H9 (cell line): ENCODE measurements at regions not wholly inside any gene's neighbourhood (a gene's known extent, or its start where the extent isn't known, plus 50 kb on each side); places are given as distances from the start of the nearest gene placed in this dataset.

Source experiments
- DNase-seq: peaks from one replicate; pipeline ENCODE4 v3.0.0-alpha.2; 2017
- H2AFZ ChIP-seq: one replicate; pipeline ENCODE4 v1.6.1; 2013; ENCODE audit warnings: mild to moderate bottlenecking, low read length, control low read depth, moderate library complexity
- H2AK5ac ChIP-seq: 2 replicates; pipeline ENCODE4 v1.6.1; 2013; ENCODE audit warnings: low read length, control low read depth, mixed read lengths; ENCODE audit not compliant: insufficient read length
- H2BK120ac ChIP-seq: one replicate; pipeline ENCODE4 v1.6.1; 2013; ENCODE audit warnings: low read depth, mild to moderate bottlenecking, low read length, control low read depth, inconsistent platforms; ENCODE audit not compliant: poor library complexity, severe bottlenecking
- H2BK12ac ChIP-seq: 2 replicates; pipeline ENCODE4 v1.6.1; 2013; ENCODE audit warnings: low read length, control low read depth, mixed read lengths, low read depth; ENCODE audit not compliant: insufficient read length
- H2BK15ac ChIP-seq: 2 replicates; pipeline ENCODE4 v1.6.1; 2013; ENCODE audit warnings: low read depth, low read length, control low read depth
- H2BK20ac ChIP-seq: one replicate; pipeline ENCODE4 v1.6.1; 2013; ENCODE audit warnings: low read depth, mild to moderate bottlenecking, low read length, control low read depth, inconsistent platforms; ENCODE audit not compliant: poor library complexity, severe bottlenecking
- H2BK5ac ChIP-seq: 2 replicates; pipeline ENCODE4 v1.6.1; 2013; ENCODE audit warnings: low read length, control low read depth, mixed read lengths; ENCODE audit not compliant: insufficient read length
- H3K14ac ChIP-seq: 2 replicates; pipeline ENCODE4 v1.6.1; 2013; ENCODE audit warnings: low read length, control low read depth; ENCODE audit not compliant: insufficient read depth
- H3K18ac ChIP-seq: 2 replicates; pipeline ENCODE4 v1.6.1; 2013; ENCODE audit warnings: low read depth, mild to moderate bottlenecking, mixed read lengths, low read length, control low read depth; ENCODE audit not compliant: insufficient read length
- H3K23ac ChIP-seq: 2 replicates; pipeline ENCODE4 v1.6.1; 2013; ENCODE audit warnings: low read length, control low read depth, mixed read lengths, low read depth; ENCODE audit not compliant: insufficient read length
- H3K23me2 ChIP-seq: 2 replicates; pipeline ENCODE4 v1.6.1; 2013; ENCODE audit warnings: low read depth, mild to moderate bottlenecking, mixed read lengths, low read length, control low read depth; ENCODE audit not compliant: insufficient read length, poor library complexity, severe bottlenecking
- H3K27ac ChIP-seq: 2 replicates; pipeline ENCODE4 v1.5.1; 2013; ENCODE audit warnings: low read length, control low read depth, mixed read lengths, low read depth; ENCODE audit not compliant: insufficient read length
- H3K27me3 ChIP-seq: 2 replicates; pipeline ENCODE4 v1.6.1; 2013; ENCODE audit warnings: low read length, control low read depth, inconsistent platforms; ENCODE audit not compliant: insufficient read depth
- H3K4ac ChIP-seq: 2 replicates; pipeline ENCODE4 v1.6.1; 2013; ENCODE audit warnings: low read depth, mild to moderate bottlenecking, control low read depth, inconsistent platforms, low read length, moderate library complexity
- H3K4me1 ChIP-seq: 2 replicates; pipeline ENCODE4 v1.6.1; 2013; ENCODE audit warnings: low read length, control low read depth, inconsistent platforms; ENCODE audit not compliant: insufficient read depth
- H3K4me2 ChIP-seq: 2 replicates; pipeline ENCODE4 v1.6.1; 2013; ENCODE audit warnings: low read length, control low read depth, mixed read lengths; ENCODE audit not compliant: insufficient read length, insufficient read depth
- H3K56ac ChIP-seq: 2 replicates; pipeline ENCODE4 v1.6.1; 2013; ENCODE audit warnings: low read depth, mild to moderate bottlenecking, mixed read lengths, low read length, control low read depth; ENCODE audit not compliant: insufficient read length
- H3K79me1 ChIP-seq: 2 replicates; pipeline ENCODE4 v1.6.1; 2013; ENCODE audit warnings: low read depth, mild to moderate bottlenecking, moderate library complexity, low read length, control low read depth, inconsistent platforms; ENCODE audit not compliant: insufficient read depth, poor library complexity, severe bottlenecking
- H3K79me2 ChIP-seq: 2 replicates; pipeline ENCODE4 v1.6.1; 2013; ENCODE audit warnings: low read length, control low read depth, inconsistent platforms; ENCODE audit not compliant: insufficient read depth
- H3K9ac ChIP-seq: 2 replicates; pipeline ENCODE4 v1.6.1; 2013; ENCODE audit warnings: low read length, control low read depth, mixed read lengths; ENCODE audit not compliant: insufficient read length; ENCODE audit errors: extremely low read depth
- H3K9me3 ChIP-seq: one replicate; pipeline ENCODE4 v1.6.1; 2013; ENCODE audit warnings: low read depth, low read length, inconsistent platforms; ENCODE audit not compliant: control insufficient read depth
- H3T11ph ChIP-seq: one replicate; pipeline ENCODE4 v1.6.1; 2013; ENCODE audit warnings: mild to moderate bottlenecking, low read length, control low read depth, inconsistent platforms
- H4K20me1 ChIP-seq: one replicate; pipeline ENCODE4 v1.6.1; 2013; ENCODE audit not compliant: control insufficient read depth, insufficient read length, insufficient read depth
- H4K5ac ChIP-seq: 2 replicates; pipeline ENCODE4 v1.6.1; 2013; ENCODE audit warnings: low read depth, mild to moderate bottlenecking, mixed read lengths, low read length, control low read depth; ENCODE audit not compliant: insufficient read length
- H4K8ac ChIP-seq: replicated peaks from 2 replicates; pipeline ENCODE4 v1.6.1; 2013; ENCODE audit warnings: low read length, control low read depth, mixed read lengths, low read depth; ENCODE audit not compliant: insufficient read length
- H4K91ac ChIP-seq: 2 replicates; pipeline ENCODE4 v1.6.1; 2013; ENCODE audit warnings: low read depth, mild to moderate bottlenecking, moderate library complexity, mixed read lengths, low read length, control low read depth; ENCODE audit not compliant: insufficient read length
- H3K27ac Mint-ChIP-seq, 3 experiments: 2 replicates in 2 of 3; 3 replicates in 1 of 3; pipeline ENCODE4 v1.8.0; 2020 to 2021; ENCODE audit warnings: mixed read lengths in 3 of 3, mild to moderate bottlenecking in 1 of 3, moderate library complexity in 1 of 3
- H3K27me3 Mint-ChIP-seq: 2 replicates; pipeline ENCODE4 v1.8.0; 2021; ENCODE audit warnings: low read depth, mild to moderate bottlenecking, moderate library complexity, mixed read lengths
- H3K36me3 Mint-ChIP-seq, 3 experiments: 2 replicates in 2 of 3; 3 replicates in 1 of 3; pipeline ENCODE4 v1.8.0; 2020 to 2021; ENCODE audit warnings: low read depth in 3 of 3, mixed read lengths in 3 of 3; ENCODE audit not compliant: insufficient read depth in 1 of 3
- H3K4me1 Mint-ChIP-seq, 2 experiments: 2 replicates each; pipeline ENCODE4 v1.8.0; 2020; ENCODE audit warnings: mixed read lengths in 2 of 2
- H3K4me3 Mint-ChIP-seq, 2 experiments: 2 replicates in 1 of 2; 3 replicates in 1 of 2; pipeline ENCODE4 v1.8.0; 2020 to 2021; ENCODE audit warnings: mild to moderate bottlenecking in 2 of 2, mixed read lengths in 2 of 2, moderate library complexity in 1 of 2
- H3K9me3 Mint-ChIP-seq, 2 experiments: 2 replicates in 1 of 2; 3 replicates in 1 of 2; pipeline ENCODE4 v1.8.0; 2020; ENCODE audit warnings: mild to moderate bottlenecking in 2 of 2, mixed read lengths in 2 of 2, moderate library complexity in 1 of 2
- WGBS: extraction: QIAGEN DNeasy Blood & Tissue Kit; methylation state at CpG from one replicate; pipeline ENCODE4 v1.1.7; 2013; ENCODE audit warnings: missing lambda C conversion rate, low lambda C conversion rate, mixed read lengths; ENCODE audit not compliant: insufficient read length; ENCODE audit errors: extremely low coverage; 5-methylcytosine and 5-hydroxymethylcytosine counted together
- TF ChIP-seq, protein P1 (sequence below): fragments of 200-600 bp; sonication (generic); conservative IDR thresholded peaks from 3 replicates; pipeline ENCODE4 v1.8.0; 2021; ENCODE audit warnings: antibody characterized with exemption, mild to moderate bottlenecking

DNA sequence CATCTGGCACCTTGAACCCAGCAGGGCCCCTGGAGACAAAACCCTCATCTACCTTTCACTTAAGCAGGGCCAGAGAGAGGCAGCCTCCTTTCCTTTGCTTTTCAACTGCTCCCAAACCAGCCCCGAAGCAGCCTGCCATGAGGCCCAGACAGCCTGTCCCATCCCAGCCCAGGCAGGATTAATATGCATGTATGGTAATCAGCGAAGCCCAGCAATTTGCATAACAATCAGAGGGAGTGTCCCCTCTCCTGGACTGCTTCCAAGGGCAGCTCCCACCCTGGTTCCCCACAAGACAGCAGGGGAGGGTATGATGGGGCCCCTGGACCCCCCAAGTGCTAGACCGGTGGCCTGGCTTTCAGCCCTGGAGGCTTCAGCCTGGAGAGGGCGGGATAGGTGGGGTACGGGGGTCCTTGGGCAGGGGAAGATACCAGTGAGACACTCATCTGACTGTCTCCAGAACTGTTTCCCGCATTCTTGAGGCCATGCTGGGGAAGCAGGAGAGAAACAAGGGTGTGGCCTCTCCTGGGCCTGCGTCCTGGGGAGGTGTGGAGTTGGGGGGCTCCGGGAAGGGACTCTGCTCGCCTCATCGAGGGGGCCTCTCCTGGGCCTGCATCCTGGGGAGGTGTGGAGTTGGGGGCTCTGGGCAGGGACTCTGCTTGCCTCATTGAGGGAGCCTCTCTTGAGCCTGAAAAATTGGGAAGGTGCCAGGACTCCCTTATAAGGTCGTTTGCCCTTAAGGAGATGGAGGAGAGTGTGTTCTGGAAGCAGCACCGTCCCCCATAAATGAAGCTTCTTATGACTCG is 93.2 kb upstream of the PRR5 start:
- Histone ChIP-seq H3K27me3 (no peaks in the 10 kb centered on the region), H3K27ac (no peak overlapping the region), H2AFZ (no peak overlapping the region), H3K23me2 (no peaks in the 10 kb centered on the region), H3K18ac (no peak overlapping the region), H3K79me1 (no peaks in the 10 kb centered on the region), H2BK12ac (no peak overlapping the region), H3K56ac (no peak overlapping the region), H3K14ac (no peak overlapping the region), H2AK5ac (no peak overlapping the region), H3K4me1 (no peaks in the 10 kb centered on the region), H4K5ac (no peak overlapping the region), H2BK120ac (no peak overlapping the region), H2BK20ac (no peak overlapping the region), H3K23ac (no peak overlapping the region), H3K4me2 (no peak overlapping the region), H3K9me3 (no peaks in the 10 kb centered on the region), H3K4ac (no peak overlapping the region), H4K91ac (no peak overlapping the region), H4K8ac (no peak overlapping the region), H2BK5ac (no peak overlapping the region), H3T11ph (no peak overlapping the region), H3K79me2 (no peaks in the 10 kb centered on the region), H4K20me1 (no peaks in the 10 kb centered on the region), H2BK15ac (no peak overlapping the region), H3K9ac (no peak overlapping the region)
- DNase-seq: peak; percentile 47
- TF ChIP-seq, protein P1, sequence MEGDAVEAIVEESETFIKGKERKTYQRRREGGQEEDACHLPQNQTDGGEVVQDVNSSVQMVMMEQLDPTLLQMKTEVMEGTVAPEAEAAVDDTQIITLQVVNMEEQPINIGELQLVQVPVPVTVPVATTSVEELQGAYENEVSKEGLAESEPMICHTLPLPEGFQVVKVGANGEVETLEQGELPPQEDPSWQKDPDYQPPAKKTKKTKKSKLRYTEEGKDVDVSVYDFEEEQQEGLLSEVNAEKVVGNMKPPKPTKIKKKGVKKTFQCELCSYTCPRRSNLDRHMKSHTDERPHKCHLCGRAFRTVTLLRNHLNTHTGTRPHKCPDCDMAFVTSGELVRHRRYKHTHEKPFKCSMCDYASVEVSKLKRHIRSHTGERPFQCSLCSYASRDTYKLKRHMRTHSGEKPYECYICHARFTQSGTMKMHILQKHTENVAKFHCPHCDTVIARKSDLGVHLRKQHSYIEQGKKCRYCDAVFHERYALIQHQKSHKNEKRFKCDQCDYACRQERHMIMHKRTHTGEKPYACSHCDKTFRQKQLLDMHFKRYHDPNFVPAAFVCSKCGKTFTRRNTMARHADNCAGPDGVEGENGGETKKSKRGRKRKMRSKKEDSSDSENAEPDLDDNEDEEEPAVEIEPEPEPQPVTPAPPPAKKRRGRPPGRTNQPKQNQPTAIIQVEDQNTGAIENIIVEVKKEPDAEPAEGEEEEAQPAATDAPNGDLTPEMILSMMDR: no peak
- peaks cover 13 to 28% of the 10 kb centered on the region in 2 experiments for H3K9me3 Mint-ChIP-seq
- H3K36me3 Mint-ChIP-seq: peaks cover 1 to 11% (median 5%) of the 10 kb centered on the region in 3 experiments; a peak in 5 of 7 replicates
- no CpG with 5 or more reads among the region's 13 CpGs for WGBS
- no peak overlapping the region for H3K27ac Mint-ChIP-seq
- peaks cover 8 to 18% of the 10 kb centered on the region in 2 experiments; a peak in 3 of 4 replicates for H3K4me1 Mint-ChIP-seq
- H3K27me3 Mint-ChIP-seq: peaks cover 18% of the 10 kb centered on the region
- H3K4me3 Mint-ChIP-seq: no peak overlapping the region
